IMR-90 (cell line): ENCODE measurements at regions not wholly inside any gene's neighbourhood (a gene's known extent, or its start where the extent isn't known, plus 50 kb on each side); places are given as distances from the start of the nearest gene placed in this dataset.
"Not testable (repeated sequence)": the region's sequence is repeated elsewhere in the genome, so short reads cannot be mapped to it uniquely, and the experiment has no call there.

Source experiments
- BHLHE40 ChIP-seq: fragments of 150-350 bp; IDR thresholded peaks from 2 replicates; pipeline ENCODE4 v1.6.1; 2016; ENCODE audit warnings: mild to moderate bottlenecking, low read depth, low read length
- CHD1 ChIP-seq: IDR thresholded peaks from 2 replicates; pipeline ENCODE4 v1.6.1; 2012; ENCODE audit warnings: low read depth, low read length, improper control_type of control experiment
- CTCF ChIP-seq: conservative IDR thresholded peaks from 2 replicates; pipeline ENCODE4 v1.5.1; 2012; ENCODE audit warnings: mild to moderate bottlenecking, low read depth, low read length, improper control_type of control experiment
- FOS ChIP-seq: fragments of 150-350 bp; IDR thresholded peaks from 2 replicates; pipeline ENCODE4 v1.6.1; 2016; ENCODE audit warnings: low read depth, low read length
- MXI1 ChIP-seq: IDR thresholded peaks from 2 replicates; pipeline ENCODE4 v1.6.1; 2012; ENCODE audit warnings: low read depth, mild to moderate bottlenecking, low read length, moderate library complexity, borderline replicate concordance
- POLR2A ChIP-seq: IDR thresholded peaks from 2 replicates; pipeline ENCODE4 v1.6.1; 2012; ENCODE audit warnings: mild to moderate bottlenecking, low read depth, low read length
- RAD21 ChIP-seq: IDR thresholded peaks from 2 replicates; pipeline ENCODE4 v1.6.1; 2012; ENCODE audit warnings: low read length, improper control_type of control experiment
- RCOR1 ChIP-seq: IDR thresholded peaks from 2 replicates; pipeline ENCODE4 v1.6.1; 2012; ENCODE audit warnings: mild to moderate bottlenecking, low read length, improper control_type of control experiment; ENCODE audit not compliant: insufficient replicate concordance
- RFX5 ChIP-seq: IDR thresholded peaks from 2 replicates; pipeline ENCODE4 v1.8.0; 2012; ENCODE audit warnings: low read depth, mild to moderate bottlenecking, low read length, moderate library complexity
- SMC3 ChIP-seq: fragments of 150-350 bp; IDR thresholded peaks from 2 replicates; pipeline ENCODE4 v1.6.1; 2016; ENCODE audit warnings: low read depth, mild to moderate bottlenecking, antibody characterized with exemption, low read length, moderate library complexity

- TF ChIP-seq SMC3, RCOR1, CTCF, BHLHE40, RFX5, POLR2A, RAD21, FOS, CHD1, MXI1: not testable (repeated sequence)
These were observed 776.0 kb upstream of the ALG10B start for GRCh38 chr12:37540581-37540980.
